Osteocyte (in vitro differentiated cells): ENCODE measurements at regions not wholly inside any gene's neighbourhood (a gene's known extent, or its start where the extent isn't known, plus 50 kb on each side); places are given as distances from the start of the nearest gene placed in this dataset.
A peak's percentile ranks its signal among the peaks of the same experiment; 100 is the strongest.

Experiments
- DNase-seq: peaks from one replicate; pipeline ENCODE4 v3.0.0; 2021; ENCODE audit warnings: mixed read lengths; ENCODE audit not compliant: unreplicated experiment; ENCODE audit errors: extremely low spot score
- H3K27ac Mint-ChIP-seq: one replicate; pipeline ENCODE4 v1.8.0; 2021; ENCODE audit warnings: mild to moderate bottlenecking, mixed read lengths; ENCODE audit not compliant: unreplicated experiment
- H3K27me3 Mint-ChIP-seq: one replicate; pipeline ENCODE4 v1.8.0; 2021; ENCODE audit warnings: mixed read lengths; ENCODE audit not compliant: unreplicated experiment
- H3K36me3 Mint-ChIP-seq: one replicate; pipeline ENCODE4 v1.8.0; 2021; ENCODE audit warnings: mixed read lengths; ENCODE audit not compliant: unreplicated experiment
- H3K4me1 Mint-ChIP-seq: one replicate; pipeline ENCODE4 v1.8.0; 2021; ENCODE audit warnings: mixed read lengths; ENCODE audit not compliant: unreplicated experiment
- H3K4me3 Mint-ChIP-seq: one replicate; pipeline ENCODE4 v1.8.0; 2021; ENCODE audit warnings: mild to moderate bottlenecking, moderate library complexity, mixed read lengths; ENCODE audit not compliant: unreplicated experiment
- H3K9me3 Mint-ChIP-seq: one replicate; pipeline ENCODE4 v1.8.0; 2021; ENCODE audit warnings: mixed read lengths; ENCODE audit not compliant: unreplicated experiment
- CTCF ChIP-seq: fragments of 200-600 bp; sonication (generic); IDR thresholded peaks from 2 replicates; pipeline ENCODE4 v1.5.0; 2021; ENCODE audit warnings: antibody characterized with exemption, mild to moderate bottlenecking, moderate library complexity

DNA sequence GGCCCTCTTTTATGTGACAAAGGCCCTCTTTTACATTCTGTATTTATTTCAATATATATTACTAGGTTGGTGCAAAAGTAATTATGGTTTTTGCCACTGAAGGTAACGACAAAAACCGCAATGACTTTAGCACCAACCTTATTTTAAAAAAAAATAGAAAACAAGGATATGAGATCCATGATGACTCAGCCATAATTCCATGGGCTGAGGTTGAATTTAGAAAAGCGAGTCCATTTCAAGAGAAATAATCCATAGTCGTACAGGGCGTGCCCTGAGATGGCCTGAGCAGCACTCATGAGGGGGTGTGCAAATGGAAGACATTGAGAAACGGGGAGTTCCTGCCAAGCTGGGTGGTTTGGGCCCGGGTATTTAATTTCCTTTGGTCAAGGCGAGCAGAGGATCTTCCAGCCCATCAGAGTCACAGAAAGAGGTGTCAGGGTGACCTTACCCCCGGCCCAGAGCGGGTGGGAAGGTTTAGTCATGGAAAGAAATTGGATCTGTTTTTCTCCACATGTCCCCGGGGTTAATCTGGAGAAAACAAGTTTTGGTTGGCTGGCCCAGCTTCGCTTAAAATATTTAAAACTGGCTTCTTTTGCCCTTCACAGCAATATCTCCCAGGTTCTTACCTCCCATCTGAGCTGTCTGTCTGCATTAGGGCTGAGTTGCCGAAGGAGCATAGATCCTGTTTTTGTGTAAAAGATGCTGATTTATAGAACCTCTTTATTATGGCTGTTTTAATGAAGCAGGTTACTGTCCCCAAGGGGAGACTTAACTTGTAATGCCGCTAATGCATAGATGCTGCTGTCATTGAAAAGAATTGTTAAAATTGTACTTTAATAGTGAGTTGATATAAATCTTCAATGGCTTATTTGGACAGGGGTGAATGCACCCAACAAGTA lies 255.6 kb downstream of the PREX1 start:
- no peak overlapping the region for H3K4me3 Mint-ChIP-seq
- TF ChIP-seq CTCF, result no peak
- peaks cover 7% of the 10 kb centered on the region for H3K4me1 Mint-ChIP-seq
- DNase-seq, result no peak
- H3K27me3 Mint-ChIP-seq, result peaks cover 52% of the 10 kb centered on the region
- no peaks in the 10 kb centered on the region for H3K9me3 Mint-ChIP-seq
- no peaks in the 10 kb centered on the region for H3K36me3 Mint-ChIP-seq
- peak overlapping the region; percentile 8 for H3K27ac Mint-ChIP-seq

GRCh38 chr20:48569679-48570078 lies 258.1 kb downstream of the PREX1 start:
- Mint-ChIP-seq H3K4me1 (peaks cover 7% of the 10 kb centered on the region), H3K27me3 (peaks cover 52% of the 10 kb centered on the region), H3K9me3 (no peaks in the 10 kb centered on the region), H3K36me3 (no peaks in the 10 kb centered on the region), H3K27ac (no peak overlapping the region), H3K4me3 (no peak overlapping the region)
- no peak for TF ChIP-seq CTCF
- no peak for DNase-seq

DNA sequence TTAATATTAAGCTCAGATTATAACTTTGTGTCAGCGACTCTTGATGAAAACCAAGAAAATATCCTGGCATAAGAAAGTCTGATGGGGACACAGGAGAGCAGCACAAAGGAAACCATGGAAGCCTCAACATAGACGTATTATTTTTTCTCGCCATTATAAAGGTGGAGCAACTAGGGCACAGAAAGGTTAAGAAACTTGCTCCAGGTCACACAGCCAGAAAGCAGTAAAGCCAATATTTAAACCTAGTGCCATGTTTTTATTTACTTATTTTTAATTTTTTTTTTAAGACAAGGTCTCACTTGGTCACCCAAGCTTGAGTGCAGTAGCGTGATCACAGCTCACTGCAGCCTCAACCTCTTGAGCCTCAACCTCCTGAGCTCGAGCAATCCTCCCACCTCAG lies 259.3 kb downstream of the PREX1 start:
- no peak for TF ChIP-seq CTCF
- Mint-ChIP-seq H3K9me3 (no peaks in the 10 kb centered on the region), H3K4me3 (no peak overlapping the region), H3K36me3 (no peaks in the 10 kb centered on the region), H3K27me3 (peaks cover 47% of the 10 kb centered on the region), H3K27ac (no peak overlapping the region), H3K4me1 (peaks cover 7% of the 10 kb centered on the region)
- no peak for DNase-seq

GRCh38 chr20:48567145-48567544 lies 260.7 kb downstream of the PREX1 start:
- no peak for DNase-seq
- Mint-ChIP-seq H3K4me3 (no peak overlapping the region), H3K27ac (no peak overlapping the region), H3K27me3 (peaks cover 47% of the 10 kb centered on the region), H3K36me3 (no peaks in the 10 kb centered on the region), H3K9me3 (no peaks in the 10 kb centered on the region), H3K4me1 (peaks cover 3% of the 10 kb centered on the region)
- TF ChIP-seq CTCF, result no peak

DNA sequence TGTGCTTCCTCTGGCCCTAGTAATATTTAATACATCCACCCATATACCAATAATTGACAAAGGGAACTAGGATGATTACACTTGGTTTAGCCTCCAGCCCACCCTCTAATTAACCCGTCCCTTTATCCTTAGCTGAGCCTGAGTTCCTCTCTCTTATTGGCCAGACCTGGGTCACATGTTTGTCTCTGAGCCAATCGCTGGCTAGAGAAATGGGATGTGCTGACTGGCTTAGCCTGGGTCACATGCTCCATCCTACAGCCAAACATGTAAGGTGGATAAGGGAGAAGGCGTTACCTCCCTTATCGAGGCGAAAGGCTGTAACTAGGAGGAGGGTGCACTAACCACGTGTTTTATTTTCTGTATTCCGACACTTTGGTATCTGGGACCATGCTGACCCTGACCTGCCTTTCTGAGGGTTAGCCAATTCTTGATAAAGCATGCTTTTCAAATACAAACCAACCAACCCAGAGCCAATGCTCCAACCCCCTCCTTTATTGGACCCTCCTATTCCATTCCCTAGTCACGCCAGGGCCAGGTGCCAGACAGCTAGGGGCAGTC lies 262.7 kb downstream of the PREX1 start:
- Mint-ChIP-seq H3K4me1 (no peaks in the 10 kb centered on the region), H3K27me3 (peaks cover 40% of the 10 kb centered on the region), H3K36me3 (no peaks in the 10 kb centered on the region), H3K27ac (no peak overlapping the region), H3K9me3 (no peaks in the 10 kb centered on the region), H3K4me3 (no peak overlapping the region)
- no peak for TF ChIP-seq CTCF
- DNase-seq, result no peak
